NCI-H748 (cell line): ENCODE measurements at regions not wholly inside any gene's neighbourhood (a gene's known extent, or its start where the extent isn't known, plus 50 kb on each side); places are given as distances from the start of the nearest gene placed in this dataset.

Source experiments
- DNase-seq: peaks from one replicate; lab custom pipeline; 2025; ENCODE audit not compliant: unreplicated experiment; lab: John Stamatoyannopoulos, UW

- no peak for DNase-seq
These were observed 170.9 kb downstream of the SLC6A15 start for GRCh38 chr12:84741692-84742091.

GRCh38 chr12:84741031-84741430, 171.6 kb downstream of the SLC6A15 start:
- no peak for DNase-seq

GRCh38 chr12:84740602-84741001, 172.0 kb downstream of the SLC6A15 start:
- no peak for DNase-seq

GRCh38 chr12:84738481-84738972, 174.1 kb downstream of the SLC6A15 start:
- no peak for DNase-seq

GRCh38 chr12:84732828-84733340, 179.7 kb downstream of the SLC6A15 start:
- DNase-seq: no peak

- DNase-seq: no peak
These were observed 181.9 kb downstream of the SLC6A15 start for GRCh38 chr12:84730561-84731162.

GRCh38 chr12:84727961-84728360, 184.6 kb downstream of the SLC6A15 start:
- peak; percentile 33 for DNase-seq

- DNase-seq: no peak
These were observed 185.8 kb downstream of the SLC6A15 start for GRCh38 chr12:84726780-84727179.

GRCh38 chr12:84723988-84724387, 188.6 kb downstream of the SLC6A15 start:
- no peak for DNase-seq

- no peak for DNase-seq
These were observed 192.6 kb downstream of the SLC6A15 start for GRCh38 chr12:84719997-84720396.

GRCh38 chr12:84718906-84719305, 193.7 kb downstream of the SLC6A15 start:
- no peak for DNase-seq

GRCh38 chr12:84712747-84713146, 199.9 kb downstream of the SLC6A15 start:
- no peak for DNase-seq

- DNase-seq: no peak
These were observed 206.2 kb downstream of the SLC6A15 start for GRCh38 chr12:84706374-84706773.

- DNase-seq: no peak
These were observed 207.7 kb downstream of the SLC6A15 start for GRCh38 chr12:84704856-84705255.

GRCh38 chr12:84702001-84702400, 210.6 kb downstream of the SLC6A15 start:
- no peak for DNase-seq

- DNase-seq: no peak
These were observed 211.6 kb downstream of the SLC6A15 start for GRCh38 chr12:84701041-84701440.

- DNase-seq: peak; percentile 22
These were observed 213.8 kb downstream of the SLC6A15 start for GRCh38 chr12:84698576-84699333.

GRCh38 chr12:84696908-84697540, 215.6 kb downstream of the SLC6A15 start:
- no peak for DNase-seq

GRCh38 chr12:84696281-84696680, 216.3 kb downstream of the SLC6A15 start:
- DNase-seq: no peak

GRCh38 chr12:84694116-84694515, 218.5 kb downstream of the SLC6A15 start:
- DNase-seq: peak; percentile 61

- no peak for DNase-seq
These were observed 220.5 kb downstream of the SLC6A15 start for GRCh38 chr12:84692071-84692470.

- DNase-seq: no peak
These were observed 221.3 kb downstream of the SLC6A15 start for GRCh38 chr12:84691266-84691665.
